NCI-H446 treated with DMSO at 0.1 percent for 48 hours (cell line): ENCODE measurements at regions not wholly inside any gene's neighbourhood (a gene's known extent, or its start where the extent isn't known, plus 50 kb on each side); places are given as distances from the start of the nearest gene placed in this dataset.

Source experiments
- DNase-seq: peaks from one replicate; lab custom pipeline; 2025; lab: John Stamatoyannopoulos, UW

DNA sequence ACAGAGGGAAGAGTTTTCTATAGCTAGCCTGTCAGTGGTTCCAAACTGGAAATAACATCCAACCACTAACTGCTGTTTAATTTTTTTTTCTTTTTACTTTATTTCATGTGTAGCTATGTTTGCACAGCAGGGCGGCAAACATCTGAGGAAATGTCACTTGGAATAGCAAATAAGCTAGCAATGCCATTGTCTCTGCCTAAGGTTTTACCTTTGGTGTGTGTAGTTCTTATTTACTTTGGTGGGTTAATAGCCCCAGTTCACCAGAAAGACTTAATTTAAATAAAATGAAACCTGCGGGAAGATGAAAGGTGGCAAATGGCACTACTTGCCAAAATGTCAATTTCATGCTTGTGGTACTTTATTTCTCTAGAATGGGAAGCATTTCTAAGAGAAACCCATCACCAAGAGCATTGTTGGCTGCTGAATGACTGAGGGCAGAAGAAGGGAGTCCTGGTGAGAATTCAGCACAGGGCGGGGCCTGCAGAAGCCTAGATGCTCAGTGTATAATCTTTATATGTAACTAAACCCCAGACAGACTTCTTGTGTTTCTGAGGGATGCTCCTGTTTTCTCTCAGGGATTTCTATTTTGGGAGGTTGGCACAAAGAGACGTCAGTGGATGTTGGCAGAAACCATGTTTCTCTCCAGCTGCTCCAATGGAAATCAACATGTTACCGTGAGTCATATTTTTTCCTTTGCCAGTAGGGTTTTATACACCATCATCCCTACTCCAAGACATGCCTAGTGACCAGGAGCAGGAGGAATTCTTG is 300.4 kb upstream of the NT5C1B start:
- peak; percentile 43 for DNase-seq

GRCh38 chr2:18885457-18885856 is 296.1 kb upstream of the NT5C1B start:
- DNase-seq = no peak

DNA sequence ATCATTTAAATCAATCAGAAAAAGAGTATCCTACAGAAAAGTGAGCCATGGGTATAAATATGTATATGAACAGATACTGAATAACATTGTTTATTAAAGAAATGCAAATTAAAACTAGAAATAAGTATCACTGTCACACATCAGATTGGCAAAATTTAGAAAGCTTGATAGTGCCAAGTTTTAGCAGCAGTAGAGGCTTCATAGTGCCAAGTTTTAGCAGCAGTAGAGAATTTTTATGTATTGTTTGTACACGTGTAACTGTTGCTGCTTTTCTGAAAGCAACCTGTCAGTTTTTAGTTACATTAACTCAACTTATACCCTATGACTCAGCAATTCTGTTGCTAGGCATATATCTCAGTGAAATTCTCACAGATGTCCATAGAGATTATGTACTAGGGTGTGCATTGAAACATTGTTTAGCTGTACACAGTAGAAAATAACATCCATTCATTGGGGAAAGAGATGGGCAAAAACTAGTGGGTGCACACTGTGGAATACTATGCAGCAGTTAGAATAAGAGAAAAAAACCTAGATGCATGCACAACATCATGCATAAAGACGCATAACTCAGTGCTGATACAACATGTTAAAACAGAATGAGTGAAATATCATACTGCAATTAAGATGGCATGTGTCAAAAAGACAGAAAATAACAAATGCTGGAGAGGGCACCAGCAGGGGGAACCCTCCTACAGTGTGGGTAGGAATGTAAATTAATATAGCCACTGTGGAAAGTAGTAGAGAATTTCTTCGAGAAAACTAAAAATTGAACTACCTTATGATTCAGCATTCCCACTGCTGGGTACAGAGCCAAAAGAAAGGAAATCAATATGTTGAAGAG is 294.5 kb upstream of the NT5C1B start:
- no peak for DNase-seq

DNA sequence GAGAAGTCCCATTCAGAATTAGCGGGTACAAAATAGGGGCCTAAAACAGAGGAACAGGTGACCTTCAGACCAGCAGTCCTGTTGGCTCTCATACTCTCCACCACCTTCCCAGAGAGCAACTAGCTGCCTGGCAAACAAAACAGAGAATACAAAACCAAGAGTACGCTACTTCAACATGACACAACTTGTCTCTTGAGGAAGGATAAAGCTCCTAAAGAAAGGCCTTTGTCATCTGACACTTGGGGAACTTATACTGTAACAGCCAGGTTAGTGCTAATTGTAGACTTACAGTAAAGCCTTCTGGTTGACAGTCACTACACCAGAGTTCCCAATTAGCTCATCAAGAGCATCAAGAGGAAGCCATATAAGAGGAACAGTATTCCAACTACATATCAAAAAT is 282.1 kb upstream of the NT5C1B start:
- DNase-seq = no peak

- no peak for DNase-seq
Observed at GRCh38 chr2:18870307-18870706, 280.9 kb upstream of the NT5C1B start.

DNA sequence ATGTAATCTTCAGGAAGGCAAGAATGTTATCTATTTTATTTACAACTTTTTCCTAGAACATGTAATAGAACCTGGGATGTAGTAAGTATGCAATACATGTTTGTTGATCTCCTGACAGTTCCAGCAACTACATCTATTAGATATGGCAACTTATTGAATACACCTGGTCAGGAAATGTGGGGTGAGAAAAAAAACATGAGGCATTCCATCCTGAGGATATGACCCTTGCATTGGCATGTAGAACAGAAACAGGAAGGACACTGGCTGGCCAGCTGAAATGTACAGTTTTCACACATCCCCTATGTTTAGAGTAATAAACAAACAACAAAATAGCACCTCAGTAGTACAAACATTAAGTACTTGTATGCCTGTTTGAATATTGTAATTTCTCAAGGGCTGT is 272.6 kb upstream of the NT5C1B start:
- DNase-seq = no peak

GRCh38 chr2:18860179-18860578 is 270.8 kb upstream of the NT5C1B start:
- no peak for DNase-seq

GRCh38 chr2:18856765-18857164 is 267.4 kb upstream of the NT5C1B start:
- no peak for DNase-seq

GRCh38 chr2:18855027-18855426 is 265.7 kb upstream of the NT5C1B start:
- no peak for DNase-seq

- DNase-seq = no peak
Observed at GRCh38 chr2:18849841-18850578, 260.6 kb upstream of the NT5C1B start.

DNA sequence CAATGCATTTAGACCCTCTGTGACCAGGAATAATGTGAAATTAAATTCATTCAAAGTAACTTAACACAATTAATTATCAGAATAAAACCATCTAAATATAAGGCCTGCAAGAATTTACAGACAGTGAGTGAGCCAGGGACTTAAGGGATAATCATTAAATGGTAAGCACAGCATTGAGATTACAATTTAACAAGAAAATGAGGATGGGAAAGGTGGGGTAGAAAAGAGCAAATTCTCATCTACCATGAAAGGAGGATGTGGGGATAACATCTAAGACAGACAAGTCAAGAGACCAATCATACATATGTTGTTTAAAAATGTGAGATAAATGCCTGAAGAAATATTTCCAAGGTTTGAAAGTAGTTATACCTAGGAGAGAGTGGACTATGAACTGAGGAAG is 259.3 kb upstream of the NT5C1B start:
- no peak for DNase-seq

- DNase-seq = no peak
Observed at GRCh38 chr2:18845854-18846445, 256.6 kb upstream of the NT5C1B start.

GRCh38 chr2:18842836-18843235 is 253.5 kb upstream of the NT5C1B start:
- DNase-seq = no peak

DNA sequence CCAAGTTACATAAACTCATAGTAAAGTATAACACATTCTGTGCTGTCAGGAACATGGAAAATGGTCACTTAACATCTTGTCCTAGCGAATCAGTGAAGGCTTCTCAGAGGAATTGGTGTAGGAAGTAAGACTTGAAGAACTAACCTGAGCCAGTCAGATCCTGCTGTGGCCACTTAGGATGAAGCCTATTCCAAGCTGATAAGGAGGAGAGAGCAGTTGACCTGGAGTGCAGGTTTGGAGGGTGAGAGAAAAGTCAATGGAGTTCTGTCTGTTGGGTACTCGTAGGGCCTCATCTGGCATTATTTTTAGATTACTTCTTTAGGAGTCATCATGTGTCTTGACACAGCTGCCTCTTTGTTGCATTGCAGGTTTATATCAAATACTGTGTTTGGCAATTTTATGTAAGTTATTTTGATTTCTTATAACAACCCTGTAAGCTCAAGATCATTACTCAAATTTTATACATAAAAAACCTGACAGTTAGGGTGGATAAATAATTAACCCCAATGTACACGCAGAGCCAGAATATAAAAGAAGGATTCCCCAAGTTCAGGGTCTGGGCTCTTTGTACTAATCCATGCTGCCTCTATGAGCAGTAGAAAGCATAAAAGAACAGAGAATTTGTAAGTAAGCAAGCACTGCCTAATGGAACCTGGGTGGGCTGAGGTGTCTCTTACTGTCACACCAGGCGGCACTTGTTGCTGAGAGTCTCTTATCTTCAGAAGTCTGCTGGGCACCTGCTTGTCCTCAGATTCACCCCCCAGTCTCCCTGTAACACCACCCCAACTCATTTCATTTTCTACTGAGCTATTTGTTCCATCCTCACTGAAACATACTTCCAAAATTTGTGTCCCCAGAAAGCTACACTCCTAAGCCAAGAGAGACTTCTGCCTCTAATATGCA is 252.1 kb upstream of the NT5C1B start:
- no peak for DNase-seq

DNA sequence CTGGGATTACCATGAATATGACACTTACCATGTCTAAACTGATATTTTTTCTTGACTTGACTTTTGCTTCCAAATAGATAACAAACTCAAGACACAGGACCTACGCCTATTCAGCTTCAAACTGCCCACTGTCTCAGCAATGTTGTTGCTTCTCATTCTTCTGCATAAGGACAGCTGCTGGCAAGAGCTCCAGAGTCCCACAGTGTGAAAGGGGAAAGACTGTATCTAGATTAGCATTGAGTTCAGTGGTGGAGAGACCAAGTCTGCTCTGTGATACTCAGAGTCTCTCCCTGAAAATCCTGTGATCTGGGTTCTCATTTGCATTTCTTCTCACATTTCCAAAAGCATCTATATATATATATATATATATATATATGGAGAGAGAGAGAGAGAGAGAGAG is 247.9 kb upstream of the NT5C1B start:
- no peak for DNase-seq

GRCh38 chr2:18836436-18836835 is 247.1 kb upstream of the NT5C1B start:
- DNase-seq = no peak

DNA sequence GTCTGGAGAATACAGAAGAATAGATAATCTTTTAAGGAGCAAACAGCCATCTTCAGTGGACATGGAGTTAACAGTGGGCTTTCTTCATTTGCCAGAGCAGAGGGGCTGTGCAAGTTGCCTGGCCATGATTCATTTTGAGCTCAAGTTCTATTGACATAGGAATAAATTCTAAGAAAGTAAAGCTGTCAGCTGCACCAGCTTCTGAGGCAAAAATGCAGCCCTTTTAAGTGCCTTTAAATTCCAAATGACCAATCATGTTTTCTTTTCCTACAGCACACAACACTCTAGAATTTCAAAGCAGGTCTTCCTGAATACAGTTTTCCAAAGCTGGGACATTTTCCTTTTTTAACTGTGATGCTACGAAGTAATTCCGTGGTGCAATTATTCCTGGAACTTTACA is 246.4 kb upstream of the NT5C1B start:
- DNase-seq = no peak

DNA sequence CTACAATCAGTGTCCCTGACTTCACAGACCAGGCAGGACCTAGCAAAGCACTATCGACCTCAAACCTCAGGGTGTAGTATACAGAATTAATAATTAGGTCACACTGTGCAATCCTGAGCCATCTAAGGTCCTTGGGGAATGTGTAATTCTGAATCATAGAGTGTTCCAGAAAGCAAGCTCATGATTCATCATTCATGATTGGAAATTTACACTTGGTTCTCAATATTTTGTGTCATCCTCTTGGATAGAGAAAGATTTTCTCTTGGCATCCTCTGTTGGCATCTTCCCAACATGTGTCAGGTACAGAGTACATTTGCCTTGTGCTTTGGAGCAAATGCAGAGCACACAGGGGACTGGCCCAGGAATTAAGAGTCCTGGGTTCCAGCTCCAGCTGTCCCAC is 245.0 kb upstream of the NT5C1B start:
- DNase-seq = peak; percentile 1

- no peak for DNase-seq
Observed at GRCh38 chr2:18833941-18834340, 244.6 kb upstream of the NT5C1B start.

DNA sequence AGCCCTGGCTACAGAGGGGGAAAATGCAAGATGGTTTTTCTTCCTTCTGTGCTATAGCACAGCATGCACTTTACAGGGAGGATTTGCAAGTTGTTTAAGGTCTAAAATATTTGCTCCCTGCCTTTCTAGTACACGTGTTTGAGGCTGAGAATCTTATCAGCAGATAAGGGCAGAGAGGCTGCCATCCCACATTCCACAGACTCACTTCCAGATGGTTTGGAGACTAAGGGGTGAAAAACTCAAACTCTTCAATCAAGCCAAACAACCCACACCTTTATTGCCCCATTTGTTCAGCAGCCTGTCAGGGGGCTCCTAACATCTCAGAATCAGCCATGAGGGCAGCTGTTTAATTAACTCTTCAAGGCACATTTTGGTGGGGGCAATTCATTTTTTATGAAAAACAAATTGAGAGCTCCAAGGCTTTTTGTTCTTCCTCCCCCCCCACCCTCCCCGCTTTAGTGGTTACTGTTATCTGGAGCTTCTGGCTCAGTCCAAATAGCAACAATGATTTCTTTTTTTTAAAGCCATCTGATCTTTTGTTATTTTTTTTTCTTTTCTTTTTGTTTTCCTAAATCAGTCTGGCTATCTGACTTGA is 242.6 kb upstream of the NT5C1B start:
- no peak for DNase-seq

DNA sequence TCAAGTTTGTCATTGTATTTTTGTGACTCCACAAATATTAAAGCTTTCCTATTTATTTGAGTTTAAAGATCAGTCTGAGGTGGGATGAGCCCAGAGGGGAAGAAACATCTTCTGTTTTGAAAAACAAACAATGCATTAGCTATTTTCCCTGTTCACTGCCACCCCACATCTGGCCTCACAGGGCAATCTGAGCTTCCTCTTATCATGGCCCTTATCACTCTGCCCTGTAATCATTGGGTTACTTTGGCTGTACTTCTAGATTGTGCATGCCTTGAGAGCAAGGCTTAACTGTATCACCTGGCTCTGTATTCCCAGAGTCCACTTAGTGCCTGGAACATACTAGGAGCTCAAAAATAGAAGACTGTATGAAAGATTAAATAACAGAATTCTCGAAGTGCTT is 241.6 kb upstream of the NT5C1B start:
- no peak for DNase-seq
